OCI-LY3 (cell line): ENCODE measurements at regions not wholly inside any gene's neighbourhood (a gene's known extent, or its start where the extent isn't known, plus 50 kb on each side); places are given as distances from the start of the nearest gene placed in this dataset.

ENCODE experiments used
- H2AFZ ChIP-seq: fragments of 200-600, 300-600 bp; shearing (Covaris generic); 2 replicates; pipeline ENCODE4 v1.6.0; 2014; ENCODE audit warnings: antibody characterized with exemption, low read depth, low read length
- H3K27ac ChIP-seq: fragments of 200-600, 300-600 bp; sonication (generic); 2 replicates; pipeline ENCODE4 v1.5.1; 2014; ENCODE audit warnings: mild to moderate bottlenecking, low read length, moderate library complexity, mixed read lengths
- H3K27me3 ChIP-seq: fragments of 200-600, 300-600 bp; sonication (generic); 2 replicates; pipeline ENCODE4 v1.6.1; 2014; ENCODE audit warnings: low read depth, low read length, mixed read lengths
- H3K36me3 ChIP-seq: fragments of 200-600, 300-600 bp; sonication (generic); replicated peaks from 2 replicates; pipeline ENCODE3; 2014; ENCODE audit warnings: low read depth, low read length, mixed read lengths
- H3K4me1 ChIP-seq: fragments of 300-600, 200-600 bp; sonication (generic); 2 replicates; pipeline ENCODE4 v1.6.1; 2014; ENCODE audit warnings: low read length, mixed read lengths
- H3K4me2 ChIP-seq: fragments of 200-600, 300-600 bp; sonication (generic); 2 replicates; pipeline ENCODE4 v1.6.1; 2014; ENCODE audit warnings: low read length, mixed read lengths
- H3K4me3 ChIP-seq: fragments of 300-600, 200-600 bp; sonication (generic); 2 replicates; pipeline ENCODE4 v1.5.1; 2014; ENCODE audit warnings: antibody characterized with exemption, mild to moderate bottlenecking, low read length, moderate library complexity
- H3K79me2 ChIP-seq: fragments of 300-600, 200-600 bp; shearing (Covaris generic); 2 replicates; pipeline ENCODE4 v1.6.1; 2014; ENCODE audit warnings: mild to moderate bottlenecking, low read length, mixed read lengths
- H3K9ac ChIP-seq: fragments of 300-600, 200-600 bp; shearing (Covaris generic); 2 replicates; pipeline ENCODE4 v1.6.0; 2014; ENCODE audit warnings: mild to moderate bottlenecking, low read length, moderate library complexity
- H3K9me3 ChIP-seq: fragments of 200-600, 300-600 bp; shearing (Covaris generic); 2 replicates; pipeline ENCODE4 v1.6.1; 2014; ENCODE audit warnings: low read length, mixed read lengths; ENCODE audit not compliant: insufficient read depth
- H4K20me1 ChIP-seq: fragments of 200-600, 300-600 bp; sonication (generic); 2 replicates; pipeline ENCODE4 v1.6.1; 2016; ENCODE audit warnings: low read length, mixed read lengths; ENCODE audit not compliant: insufficient read depth
- EZH2phosphoT487 ChIP-seq: fragments of 200-600 bp; shearing (Covaris generic); IDR thresholded peaks from 2 replicates; pipeline ENCODE4 v1.6.1; 2018; ENCODE audit warnings: antibody characterized with exemption, mixed run types, low read depth
- TF ChIP-seq, protein P1 (sequence below): fragments of 200-600, 300-600 bp; sonication (generic); IDR thresholded peaks from 2 replicates; pipeline ENCODE4 v1.5.1; 2014; ENCODE audit warnings: antibody characterized with exemption, low read length, low read depth

GRCh38 chr2:237262838-237263771 is 150.9 kb downstream of the COL6A3 start:
- Histone ChIP-seq H3K79me2 (no peaks in the 10 kb centered on the region), H3K9me3 (no peaks in the 10 kb centered on the region), H4K20me1 (no peaks in the 10 kb centered on the region), H3K27ac (no peak overlapping the region), H3K4me1 (no peaks in the 10 kb centered on the region), H3K4me3 (no peak overlapping the region), H3K4me2 (no peak overlapping the region), H3K36me3 (no peaks in the 10 kb centered on the region), H3K9ac (no peak overlapping the region), H2AFZ (no peak overlapping the region), H3K27me3 (no peaks in the 10 kb centered on the region)
- TF ChIP-seq, protein P1, sequence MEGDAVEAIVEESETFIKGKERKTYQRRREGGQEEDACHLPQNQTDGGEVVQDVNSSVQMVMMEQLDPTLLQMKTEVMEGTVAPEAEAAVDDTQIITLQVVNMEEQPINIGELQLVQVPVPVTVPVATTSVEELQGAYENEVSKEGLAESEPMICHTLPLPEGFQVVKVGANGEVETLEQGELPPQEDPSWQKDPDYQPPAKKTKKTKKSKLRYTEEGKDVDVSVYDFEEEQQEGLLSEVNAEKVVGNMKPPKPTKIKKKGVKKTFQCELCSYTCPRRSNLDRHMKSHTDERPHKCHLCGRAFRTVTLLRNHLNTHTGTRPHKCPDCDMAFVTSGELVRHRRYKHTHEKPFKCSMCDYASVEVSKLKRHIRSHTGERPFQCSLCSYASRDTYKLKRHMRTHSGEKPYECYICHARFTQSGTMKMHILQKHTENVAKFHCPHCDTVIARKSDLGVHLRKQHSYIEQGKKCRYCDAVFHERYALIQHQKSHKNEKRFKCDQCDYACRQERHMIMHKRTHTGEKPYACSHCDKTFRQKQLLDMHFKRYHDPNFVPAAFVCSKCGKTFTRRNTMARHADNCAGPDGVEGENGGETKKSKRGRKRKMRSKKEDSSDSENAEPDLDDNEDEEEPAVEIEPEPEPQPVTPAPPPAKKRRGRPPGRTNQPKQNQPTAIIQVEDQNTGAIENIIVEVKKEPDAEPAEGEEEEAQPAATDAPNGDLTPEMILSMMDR, result no peak
- TF ChIP-seq EZH2phosphoT487, result no peak

DNA sequence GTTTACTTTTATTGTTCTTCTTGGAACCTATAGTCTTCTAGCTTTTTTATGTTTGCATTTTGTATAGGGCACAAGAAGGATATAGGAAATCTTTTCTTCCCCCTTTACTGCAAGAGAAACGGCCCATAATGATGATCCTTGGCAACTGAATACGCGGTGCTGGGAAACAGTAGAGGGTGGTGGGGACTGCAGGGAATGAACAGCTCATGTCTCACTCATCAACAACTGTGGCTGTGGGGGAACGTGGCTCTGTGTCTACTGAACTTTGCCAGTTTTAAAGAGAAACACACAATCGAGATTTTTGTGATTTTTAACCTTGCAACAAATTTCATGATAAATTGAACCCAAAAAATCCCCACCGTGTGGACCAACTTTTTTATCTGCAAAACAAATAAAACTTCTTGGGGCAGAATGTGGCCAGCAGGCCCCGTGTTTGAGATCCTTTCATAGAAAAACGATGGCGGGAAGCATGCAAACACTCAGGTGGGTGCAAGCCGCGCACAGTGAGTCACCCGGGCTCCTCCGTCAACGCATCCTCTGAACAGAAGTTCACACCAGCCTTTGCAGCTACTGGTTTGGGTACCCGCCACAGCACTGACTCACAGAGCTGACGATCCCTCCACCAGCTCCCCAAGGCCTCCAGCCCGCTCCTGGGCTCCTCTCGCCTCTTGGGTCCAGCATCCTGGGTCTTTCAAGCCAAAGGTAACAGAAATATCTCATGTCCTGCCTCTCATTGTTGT is 149.3 kb downstream of the COL6A3 start:
- H2AFZ ChIP-seq, result no peak overlapping the region
- no peaks in the 10 kb centered on the region for H3K79me2 ChIP-seq
- H3K9me3 ChIP-seq, result no peaks in the 10 kb centered on the region
- H3K4me1 ChIP-seq, result no peaks in the 10 kb centered on the region
- no peak overlapping the region for H3K9ac ChIP-seq
- TF ChIP-seq, protein P1, result no peak
- no peak for TF ChIP-seq EZH2phosphoT487
- no peak overlapping the region for H3K27ac ChIP-seq
- no peak overlapping the region for H3K4me3 ChIP-seq
- no peaks in the 10 kb centered on the region for H3K36me3 ChIP-seq
- no peak overlapping the region for H3K4me2 ChIP-seq
- no peaks in the 10 kb centered on the region for H3K27me3 ChIP-seq
- no peaks in the 10 kb centered on the region for H4K20me1 ChIP-seq

- TF ChIP-seq, protein P1, result no peak
- TF ChIP-seq EZH2phosphoT487, result no peak
- Histone ChIP-seq H4K20me1 (no peaks in the 10 kb centered on the region), H3K79me2 (no peaks in the 10 kb centered on the region), H3K36me3 (no peaks in the 10 kb centered on the region), H2AFZ (no peak overlapping the region), H3K4me3 (no peak overlapping the region), H3K27me3 (no peaks in the 10 kb centered on the region), H3K4me1 (no peaks in the 10 kb centered on the region), H3K4me2 (no peak overlapping the region), H3K9me3 (no peaks in the 10 kb centered on the region), H3K9ac (no peak overlapping the region), H3K27ac (no peak overlapping the region)
Observed at GRCh38 chr2:237268004-237268708, 145.8 kb downstream of the COL6A3 start.
